A673 (cell line): ENCODE measurements at regions not wholly inside any gene's neighbourhood (a gene's known extent, or its start where the extent isn't known, plus 50 kb on each side); places are given as distances from the start of the nearest gene placed in this dataset.

Source experiments
- EZH2 ChIP-seq: fragments of 200-600 bp; sonication (generic); IDR thresholded peaks from 2 replicates; pipeline ENCODE4 v1.6.1; 2017; ENCODE audit warnings: borderline replicate concordance, low read depth, mild to moderate bottlenecking, mixed read lengths, antibody characterized with exemption, low read length; ENCODE audit not compliant: poor library complexity, severe bottlenecking
- TF ChIP-seq, protein P1 (sequence below): fragments of 300-800, 200-600 bp; sonication (generic); conservative IDR thresholded peaks from 2 replicates; pipeline ENCODE4 v1.5.1; 2017; ENCODE audit warnings: low read depth, mild to moderate bottlenecking, antibody characterized with exemption, low read length, moderate library complexity, mixed read lengths

GRCh38 chr17:77487211-77487629 is 346.5 kb downstream of the SEC14L1 start:
- TF ChIP-seq, protein P1, sequence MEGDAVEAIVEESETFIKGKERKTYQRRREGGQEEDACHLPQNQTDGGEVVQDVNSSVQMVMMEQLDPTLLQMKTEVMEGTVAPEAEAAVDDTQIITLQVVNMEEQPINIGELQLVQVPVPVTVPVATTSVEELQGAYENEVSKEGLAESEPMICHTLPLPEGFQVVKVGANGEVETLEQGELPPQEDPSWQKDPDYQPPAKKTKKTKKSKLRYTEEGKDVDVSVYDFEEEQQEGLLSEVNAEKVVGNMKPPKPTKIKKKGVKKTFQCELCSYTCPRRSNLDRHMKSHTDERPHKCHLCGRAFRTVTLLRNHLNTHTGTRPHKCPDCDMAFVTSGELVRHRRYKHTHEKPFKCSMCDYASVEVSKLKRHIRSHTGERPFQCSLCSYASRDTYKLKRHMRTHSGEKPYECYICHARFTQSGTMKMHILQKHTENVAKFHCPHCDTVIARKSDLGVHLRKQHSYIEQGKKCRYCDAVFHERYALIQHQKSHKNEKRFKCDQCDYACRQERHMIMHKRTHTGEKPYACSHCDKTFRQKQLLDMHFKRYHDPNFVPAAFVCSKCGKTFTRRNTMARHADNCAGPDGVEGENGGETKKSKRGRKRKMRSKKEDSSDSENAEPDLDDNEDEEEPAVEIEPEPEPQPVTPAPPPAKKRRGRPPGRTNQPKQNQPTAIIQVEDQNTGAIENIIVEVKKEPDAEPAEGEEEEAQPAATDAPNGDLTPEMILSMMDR = no peak
- TF ChIP-seq EZH2 = no peak
